GM18505 (cell line): ENCODE measurements at regions not wholly inside any gene's neighbourhood (a gene's known extent, or its start where the extent isn't known, plus 50 kb on each side); places are given as distances from the start of the nearest gene placed in this dataset.
"Not testable (repeated sequence)": the region's sequence is repeated elsewhere in the genome, so short reads cannot be mapped to it uniquely, and the experiment has no call there.

Experiments
- ATAC-seq: cut with Tn5 transposase; IDR thresholded peaks from one replicate; pipeline ENCODE4 v1.9.1; 2021; ENCODE audit not compliant: unreplicated experiment
- POLR2A ChIP-seq: IDR thresholded peaks from 4 replicates; pipeline ENCODE4 v1.6.1; 2011; ENCODE audit warnings: borderline replicate concordance; ENCODE audit not compliant: insufficient read depth, insufficient read length; ENCODE audit errors: extremely low read depth

GRCh38 chr5:92106808-92107207 lies 723.7 kb upstream of the ARRDC3 start:
- TF ChIP-seq POLR2A: no peak
- ATAC-seq: no peak

DNA sequence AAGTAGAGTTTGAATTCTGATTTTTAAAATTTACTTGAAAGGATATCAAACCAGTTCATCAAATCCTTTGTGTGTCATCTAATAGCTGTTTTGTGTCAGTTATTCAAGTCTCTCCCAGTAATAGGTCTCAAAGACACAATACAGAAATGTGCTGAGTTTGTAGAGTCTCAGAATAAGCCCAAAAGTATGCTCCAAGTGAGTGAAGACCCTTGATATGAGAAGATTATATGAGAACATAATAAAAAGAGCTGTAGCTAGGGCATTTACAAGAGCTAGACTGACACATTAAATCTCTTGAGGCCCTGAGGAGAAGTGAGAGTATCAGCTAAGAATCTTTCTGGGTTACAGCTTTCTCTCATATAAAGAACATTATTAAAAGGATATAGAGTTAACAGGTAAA lies 721.0 kb upstream of the ARRDC3 start:
- ATAC-seq: no peak
- no peak for TF ChIP-seq POLR2A

DNA sequence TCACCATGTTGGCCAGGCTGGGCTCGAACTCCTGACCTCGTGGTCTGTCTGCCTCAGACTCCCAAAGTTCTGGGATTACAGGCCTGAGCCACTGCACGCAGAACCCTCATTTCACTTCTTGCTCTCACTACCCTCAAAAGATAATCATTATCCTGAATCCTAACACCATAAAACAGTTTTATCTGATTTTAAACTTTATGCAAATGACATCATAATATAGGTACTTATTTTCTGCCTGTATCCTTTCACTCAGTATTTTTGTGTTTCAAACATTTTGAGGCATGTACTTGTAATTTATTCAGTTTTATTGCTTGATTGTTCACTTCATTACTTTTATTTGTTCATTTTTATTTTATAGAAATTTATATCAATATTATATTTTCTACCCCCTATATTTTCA lies 719.2 kb upstream of the ARRDC3 start:
- no peak for TF ChIP-seq POLR2A
- no peak for ATAC-seq

- no peak for TF ChIP-seq POLR2A
- ATAC-seq: no peak
These were observed 709.1 kb upstream of the ARRDC3 start for GRCh38 chr5:92092239-92092638.

DNA sequence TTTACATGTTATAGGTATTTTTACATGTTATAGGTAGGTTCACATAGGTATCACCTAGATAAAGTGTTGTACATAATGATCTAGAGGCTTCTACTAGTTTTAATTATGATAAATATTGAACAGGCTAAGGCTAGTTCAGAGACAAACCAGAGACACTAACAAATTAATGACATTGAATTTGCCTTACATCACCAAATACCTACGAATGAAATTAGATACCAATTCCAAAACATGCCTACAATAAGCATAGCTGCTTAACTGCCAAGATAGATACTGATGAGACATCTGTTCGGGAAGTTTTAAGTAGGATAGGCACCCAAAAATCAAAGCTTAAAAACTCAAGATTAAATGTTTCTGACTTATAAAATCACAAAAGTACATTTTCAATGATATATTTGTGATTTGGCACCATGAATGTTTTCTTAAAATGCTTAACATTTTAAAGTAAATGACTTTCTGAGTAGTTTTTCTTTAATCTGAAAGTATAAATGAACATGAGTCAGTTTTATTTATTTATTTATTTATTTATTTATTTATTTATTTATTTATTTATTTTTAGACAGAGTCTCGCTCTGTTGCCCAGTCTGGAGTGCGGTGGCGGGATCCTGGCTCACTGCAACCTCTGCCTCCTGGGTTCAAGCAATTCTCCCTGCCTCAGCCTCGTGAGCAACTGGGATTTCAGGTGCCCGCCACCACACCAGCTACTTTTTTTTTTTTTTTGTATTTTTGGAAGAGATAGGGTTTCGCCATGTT lies 703.1 kb upstream of the ARRDC3 start:
- no peak for ATAC-seq
- TF ChIP-seq POLR2A: no peak

GRCh38 chr5:92081958-92082712 lies 699.0 kb upstream of the ARRDC3 start:
- ATAC-seq: no peak
- TF ChIP-seq POLR2A: no peak

- ATAC-seq: no peak
- TF ChIP-seq POLR2A: no peak
These were observed 687.7 kb upstream of the ARRDC3 start for GRCh38 chr5:92070786-92071185.

DNA sequence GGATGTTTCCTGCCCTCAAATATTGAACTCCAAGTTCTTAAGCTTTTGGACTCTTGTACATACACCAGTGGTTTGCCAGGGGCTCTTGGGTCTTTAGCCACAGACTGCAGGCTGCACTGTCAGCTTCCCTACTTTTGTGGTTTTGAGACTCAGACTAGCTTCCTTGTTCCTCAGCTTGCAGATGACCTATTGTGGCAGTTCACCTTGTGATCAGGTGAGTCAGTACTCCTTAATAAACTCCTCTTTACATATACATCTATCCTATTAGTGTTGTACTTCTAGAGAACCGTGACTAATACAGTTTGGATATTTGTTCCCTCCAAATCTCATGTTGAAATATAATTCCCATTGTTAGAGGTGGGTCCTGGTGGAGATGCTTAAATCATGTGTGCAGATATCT lies 681.9 kb upstream of the ARRDC3 start:
- ATAC-seq: no peak
- TF ChIP-seq POLR2A: no peak

GRCh38 chr5:92051741-92052140 lies 668.6 kb upstream of the ARRDC3 start:
- TF ChIP-seq POLR2A: no peak

DNA sequence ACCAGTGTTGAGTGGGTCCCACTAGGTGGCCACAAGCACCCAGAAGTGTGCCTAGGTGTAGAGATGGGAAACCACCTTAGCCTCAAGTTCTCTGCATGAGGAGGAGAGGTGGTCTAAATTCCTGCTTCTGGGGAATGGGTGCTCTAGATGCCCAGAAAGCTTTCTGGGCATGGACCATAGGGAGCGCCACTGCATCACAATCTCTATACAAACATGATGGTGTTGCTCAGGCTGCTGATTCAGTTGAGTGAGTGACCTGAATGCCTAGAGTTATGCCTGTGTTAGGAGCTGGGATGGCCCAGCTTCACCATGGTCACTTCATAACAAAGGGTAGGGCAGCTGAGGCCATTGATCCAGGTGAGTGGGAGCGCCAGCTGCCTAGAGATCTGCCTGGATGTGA lies 667.9 kb upstream of the ARRDC3 start:
- TF ChIP-seq POLR2A: no peak

More at GRCh38 chr5:92051741-92052140, 668.6 kb upstream of the ARRDC3 start:
- no peak for ATAC-seq

DNA sequence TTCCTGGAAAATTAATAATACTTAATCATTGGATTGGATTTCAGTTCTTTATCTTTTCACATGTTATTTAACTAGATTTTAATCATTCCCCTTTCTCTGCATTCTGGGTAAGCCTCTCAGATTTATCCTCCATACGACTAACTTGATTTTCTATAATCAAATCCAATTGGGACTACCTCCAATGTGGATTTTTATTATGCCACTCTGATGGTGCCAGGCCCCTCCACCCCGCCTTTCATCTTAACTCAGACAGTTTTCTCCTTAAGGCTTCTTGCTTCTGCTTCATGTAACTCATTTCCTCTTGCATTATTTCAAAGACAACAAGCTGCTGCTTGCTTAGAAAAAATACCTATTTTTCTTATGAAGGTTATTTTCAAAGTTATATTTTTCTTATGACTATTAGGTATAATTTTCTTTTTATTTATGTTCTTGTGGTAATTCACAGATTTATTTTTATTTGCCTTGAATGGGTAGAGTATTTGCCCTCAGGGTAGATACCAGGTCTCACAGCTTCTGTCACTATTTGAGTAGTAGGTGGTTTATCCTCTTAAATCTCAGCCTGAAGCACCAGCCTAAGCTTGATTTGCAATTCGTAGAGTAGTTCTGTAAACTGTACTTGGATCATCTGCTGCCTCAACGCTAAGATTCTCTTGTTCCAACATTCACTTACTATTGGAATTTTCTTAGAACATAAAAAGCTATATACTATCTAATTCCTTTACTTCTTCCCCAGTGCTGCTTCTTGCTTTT lies 659.0 kb upstream of the ARRDC3 start:
- no peak for ATAC-seq
- no peak for TF ChIP-seq POLR2A

More for the DNA sequence above, 667.9 kb upstream of the ARRDC3 start:
- no peak for ATAC-seq

GRCh38 chr5:92041206-92041605 lies 658.1 kb upstream of the ARRDC3 start:
- TF ChIP-seq POLR2A: no peak
- no peak for ATAC-seq

GRCh38 chr5:92029792-92030191 lies 646.7 kb upstream of the ARRDC3 start:
- ATAC-seq: not testable (repeated sequence)

GRCh38 chr5:92023555-92023954 lies 640.4 kb upstream of the ARRDC3 start:
- ATAC-seq: no peak
- no peak for TF ChIP-seq POLR2A

GRCh38 chr5:92023141-92023471 lies 640.0 kb upstream of the ARRDC3 start:
- no peak for TF ChIP-seq POLR2A
- no peak for ATAC-seq
